K562 (cell line): ENCODE measurements at regions not wholly inside any gene's neighbourhood (a gene's known extent, or its start where the extent isn't known, plus 50 kb on each side); places are given as distances from the start of the nearest gene placed in this dataset.

Experiments used
- ATAC-seq: fragments of 200-7000 bp; cut with Tn5 transposase; 3 replicates; pipeline ENCODE4 v1.9.1; 2020; ENCODE audit warnings: moderate library complexity
- BruUV-seq: library from RNA; stranded (reverse); fragments of 400-500 nt; replicated peaks from 2 replicates; lab custom pipeline; 2021; lab: Mats Ljungman, UMichigan
- CTCF ChIA-PET: fragments of 300-600 bp; formaldehyde crosslinking; extraction: SDS; loops from one replicate; lab custom pipeline; 2021; ENCODE audit warnings: low intra/inter-chr PET ratio; lab: Yijun Ruan, JAX
- POLR2A ChIA-PET: fragments of 300-600, 350-650 bp; sonication (Branson Sonifier 250); formaldehyde crosslinking; extraction: SDS; loops from one replicate; lab custom pipeline; 2021; ENCODE audit warnings: antibody characterized with exemption, inconsistent platforms; lab: Yijun Ruan, JAX
- DNase-seq, 4 experiments: peaks; one replicate each; pipeline versions ENCODE4 v3.0.0 to v3.0.0-alpha.2; 2011 to 2018; ENCODE audit warnings: low spot score in 3 of 4, mixed read lengths in 3 of 4; ENCODE audit errors: extremely low read depth in 1 of 4
- FAIRE-seq: peaks from 2 replicates; lab custom pipeline; 2011; peaks lifted over from hg19 to GRCh38; lab: Jason Lieb, UNC
- H2AFZ ChIP-seq: 2 replicates; pipeline ENCODE4 v1.6.0; 2011; ENCODE audit warnings: low read depth, low read length, control low read depth, inconsistent platforms
- H3K27ac ChIP-seq: fragments of 200-600 bp; 3 replicates; pipeline ENCODE4 v1.8.0; 2011; ENCODE audit warnings: low read depth, mild to moderate bottlenecking, control low read depth, inconsistent platforms, low read length, moderate library complexity, mixed read lengths; ENCODE audit errors: extremely low read depth
- H3K27me3 ChIP-seq, 2 experiments: fragments of 300-600 bp in 1 of 2; 2 replicates in 1 of 2; 3 replicates in 1 of 2; pipeline versions ENCODE4 v1.6.0 to v1.8.0; 2011; ENCODE audit warnings: inconsistent platforms in 2 of 2, low read length in 2 of 2, mild to moderate bottlenecking in 1 of 2, mixed read lengths in 1 of 2, moderate library complexity in 1 of 2; ENCODE audit not compliant: control insufficient read depth in 2 of 2, insufficient read depth in 2 of 2
- H3K36me3 ChIP-seq: fragments of 300-600 bp; 3 replicates; pipeline ENCODE4 v1.8.0; 2011; ENCODE audit warnings: mild to moderate bottlenecking, low read length, inconsistent platforms; ENCODE audit not compliant: control insufficient read depth, insufficient read depth
- H3K4me1 ChIP-seq, 2 experiments: fragments of 200-600 bp in 1 of 2; replicated peaks in 1 of 2; 2 replicates in 1 of 2; 3 replicates in 1 of 2; pipeline versions ENCODE4 v1.5.1 to v1.8.0; 2011; ENCODE audit warnings: inconsistent platforms in 2 of 2, low read length in 2 of 2, mild to moderate bottlenecking in 1 of 2, mixed read lengths in 1 of 2, moderate library complexity in 1 of 2; ENCODE audit not compliant: control insufficient read depth in 2 of 2, insufficient read depth in 2 of 2
- H3K4me2 ChIP-seq: 2 replicates; pipeline ENCODE4 v1.6.1; 2011; ENCODE audit warnings: low read length, control low read depth, inconsistent platforms, mixed read lengths; ENCODE audit not compliant: insufficient read depth
- H3K4me3 ChIP-seq: fragments of 200-600 bp; sonication (generic), shearing (Covaris generic); 2 replicates; pipeline ENCODE4 v1.5.1; 2016; ENCODE audit warnings: control low read depth, inconsistent platforms
- H3K79me2 ChIP-seq: fragments of 200-600 bp; 3 replicates; pipeline ENCODE4 v1.8.0; 2011; ENCODE audit warnings: low read length, inconsistent platforms; ENCODE audit not compliant: control insufficient read depth, insufficient read depth
- H3K9ac ChIP-seq, 2 experiments: 2 replicates each; pipeline versions ENCODE4 v1.6.0 to v1.6.1; 2011; ENCODE audit warnings: low read depth in 2 of 2, low read length in 2 of 2, control low read depth in 1 of 2, inconsistent platforms in 1 of 2, mild to moderate bottlenecking in 1 of 2, mixed read lengths in 1 of 2; ENCODE audit not compliant: insufficient read depth in 1 of 2
- H3K9me1 ChIP-seq: one replicate; pipeline ENCODE4 v1.6.0; 2011; ENCODE audit warnings: inconsistent platforms, mild to moderate bottlenecking, low read length, moderate library complexity; ENCODE audit not compliant: control insufficient read depth, insufficient read depth
- H3K9me3 ChIP-seq: replicated peaks from 2 replicates; pipeline ENCODE4 v1.5.1; 2011; ENCODE audit warnings: low read depth, low read length, inconsistent platforms; ENCODE audit not compliant: control insufficient read depth, insufficient read depth
- H4K20me1 ChIP-seq: replicated peaks from 2 replicates; pipeline ENCODE4 v1.6.1; 2011; ENCODE audit warnings: low read length, inconsistent platforms, mixed read lengths; ENCODE audit not compliant: control insufficient read depth, insufficient read depth
- CREBBP ChIP-seq: IDR thresholded peaks from one replicate; pipeline ENCODE4 v1.6.1; 2012; ENCODE audit warnings: low read depth, mild to moderate bottlenecking, control low read depth, inconsistent platforms, low read length
- CXXC5 ChIP-seq: fragments of 250-450 bp; sonication (Bioruptor Pico); IDR thresholded peaks from 2 replicates; pipeline ENCODE4 v1.8.0; 2022; ENCODE audit warnings: inconsistent platforms, mild to moderate bottlenecking, moderate library complexity
- GATAD2A ChIP-seq: fragments of 450-650 bp; IDR thresholded peaks from 2 replicates; pipeline ENCODE4 v1.6.1; 2017
- HNRNPH1 ChIP-seq: fragments of 200-400 bp; formaldehyde crosslinking; optimal IDR thresholded peaks from 2 replicates; pipeline ENCODE3; 2017; ENCODE audit warnings: low read depth, mild to moderate bottlenecking, low read length, moderate library complexity
- KDM1A ChIP-seq, 2 experiments: fragments of 450-650 bp; IDR thresholded peaks; 2 replicates each; pipeline ENCODE4 v1.6.1; 2016; ENCODE audit warnings: mild to moderate bottlenecking in 2 of 2
- ZFPM2 ChIP-seq: fragments of 250-450 bp; sonication (Bioruptor Pico); IDR thresholded peaks from 2 replicates; pipeline ENCODE4 v1.5.1; 2022; ENCODE audit warnings: mild to moderate bottlenecking
- WGBS: fragments of 100-300 bp; shearing (Covaris generic); methylation state at CpG from one replicate; pipeline ENCODE4 v1.1.6; 2016; ENCODE audit warnings: low coverage, mixed read lengths; ENCODE audit not compliant: insufficient coverage; ENCODE audit errors: missing lambda C conversion rate; 5-methylcytosine and 5-hydroxymethylcytosine counted together
- in situ Hi-C: fragments of 300-500 bp; cut with MboI; formaldehyde crosslinking; loops from 4 replicates; pipeline ENCODE4 v1.15.0; 2018; ENCODE audit warnings: inconsistent platforms, mixed read lengths
- intact Hi-C: fragments of 100-400 bp; cut with micrococcal nuclease; formaldehyde crosslinking; loops from 2 replicates; pipeline ENCODE4 v1.14.2; 2022

DNA sequence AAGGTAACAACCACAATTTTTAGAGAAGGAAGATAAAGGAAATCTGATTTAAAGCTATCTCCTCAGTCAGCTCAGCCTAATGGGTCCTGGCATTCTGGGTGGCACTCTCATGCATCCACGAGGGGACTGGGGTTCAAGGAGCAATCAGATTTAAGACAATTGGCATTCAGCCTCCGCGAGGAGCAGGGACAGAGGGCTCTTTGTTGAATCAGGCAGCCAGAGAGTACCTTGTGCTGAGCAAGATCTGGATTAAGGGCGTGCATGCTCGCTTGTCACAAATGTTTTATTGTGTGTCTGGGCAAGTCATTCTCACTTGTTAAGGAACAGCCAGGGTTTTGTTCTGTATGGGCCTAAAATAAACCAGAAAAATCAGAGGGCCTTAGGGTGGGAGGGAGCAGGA lies 475.3 kb upstream of the NRSN1 start:
- no peak overlapping the region for H3K27ac ChIP-seq
- no peak for ATAC-seq
- no peaks in the 10 kb centered on the region for H3K9me1 ChIP-seq
- POLR2A ChIA-PET, result interaction anchor here (0.7 kb wide), 1 partner anchor 14 kb away, joined by 3 read pairs; no protein-coding TSS in a partner anchor
- H4K20me1 ChIP-seq, result no peaks in the 10 kb centered on the region
- H3K9me3 ChIP-seq, result no peaks in the 10 kb centered on the region; the same call in 1 of the 2 replicates
- intact Hi-C loops, result no loop called here
- no peaks in the 10 kb centered on the region for H3K27me3 ChIP-seq
- no peaks in the 10 kb centered on the region for H3K79me2 ChIP-seq
- no peak overlapping the region for H3K4me3 ChIP-seq
- no peaks in the 10 kb centered on the region for H3K36me3 ChIP-seq
- DNase-seq, result no peak
- no peak overlapping the region for H3K4me2 ChIP-seq
- no peaks in the 10 kb centered on the region for H3K4me1 ChIP-seq
- no peak overlapping the region for H3K9ac ChIP-seq
- H2AFZ ChIP-seq, result no peak overlapping the region
- TF ChIP-seq ZFPM2 (CRISPR knock-in tag) (no peak), HNRNPH1 (no peak), CREBBP (no peak)
- WGBS, result 0% methylated on average over 5 of the region's 5 CpGs
- no peak for FAIRE-seq
- BruUV-seq, result no TSS peak
- in situ Hi-C loops, result no loop called here
- CTCF ChIA-PET, result no interaction called here

DNA sequence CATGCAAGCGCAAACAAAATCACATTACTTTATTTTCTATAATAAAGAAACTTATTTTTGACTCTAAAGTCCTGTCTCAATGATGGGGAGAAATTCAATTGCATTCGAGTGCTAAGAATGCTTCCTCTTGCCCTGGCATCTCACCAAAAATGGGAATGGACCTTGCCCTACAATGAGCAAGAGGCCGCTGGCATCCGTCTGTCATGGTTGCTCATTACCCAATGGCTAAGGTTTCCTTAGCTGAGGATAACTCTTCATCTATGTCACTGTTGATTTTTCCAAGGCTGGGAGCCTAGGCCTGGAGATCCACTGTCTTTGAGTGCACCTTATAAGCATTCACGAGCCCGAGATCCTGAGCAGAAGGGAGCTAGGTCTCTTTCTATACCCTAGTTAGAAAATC lies 471.3 kb upstream of the NRSN1 start:
- H3K9ac ChIP-seq, result no peak overlapping the region
- in situ Hi-C loops, result no loop called here
- no peaks in the 10 kb centered on the region for H3K9me1 ChIP-seq
- FAIRE-seq (no peak), DNase-seq (no peak), ATAC-seq (no peak)
- H3K4me2 ChIP-seq, result no peak overlapping the region
- ChIA-PET POLR2A (no interaction called here), CTCF (no interaction called here)
- no peaks in the 10 kb centered on the region; the same call in 1 of the 2 replicates for H3K9me3 ChIP-seq
- no peaks in the 10 kb centered on the region for H3K27me3 ChIP-seq
- H3K36me3 ChIP-seq, result no peaks in the 10 kb centered on the region
- no peaks in the 10 kb centered on the region for H3K4me1 ChIP-seq
- 2% methylated on average over 6 of the region's 6 CpGs for WGBS
- no peaks in the 10 kb centered on the region for H3K79me2 ChIP-seq
- no TSS peak for BruUV-seq
- no peak overlapping the region for H3K4me3 ChIP-seq
- intact Hi-C loops, result no loop called here
- TF ChIP-seq GATAD2A, result no peak
- TF ChIP-seq KDM1A (IDR thresholded peaks at IDR 0.05), result no peak
- TF ChIP-seq CXXC5, result no peak
- H3K27ac ChIP-seq, result no peak overlapping the region
- no peaks in the 10 kb centered on the region for H4K20me1 ChIP-seq
- no peak overlapping the region for H2AFZ ChIP-seq
